Liver (tissue), 8 donors: ENCODE measurements at regions not wholly inside any gene's neighbourhood (a gene's known extent, or its start where the extent isn't known, plus 50 kb on each side); places are given as distances from the start of the nearest gene placed in this dataset.

Source experiments
- DNase-seq: peaks from one replicate; pipeline ENCODE4 v3.0.0-alpha.2; 2017; ENCODE audit warnings: low spot score
- H3K27ac ChIP-seq, 2 donors: one replicate each; pipeline ENCODE4 v1.7.0; 2013; ENCODE audit warnings: inconsistent platforms in 2 of 2, low read length in 2 of 2, control low read depth in 1 of 2, low read depth in 1 of 2, mild to moderate bottlenecking in 1 of 2
- H3K27me3 ChIP-seq, 4 donors: one replicate each; pipeline versions ENCODE4 v1.6.1 to v1.7.0; 2013; ENCODE audit warnings: low read length in 3 of 4, inconsistent platforms in 1 of 4, mild to moderate bottlenecking in 1 of 4, moderate library complexity in 1 of 4; ENCODE audit not compliant: control insufficient read depth in 4 of 4, insufficient read depth in 4 of 4
- H3K36me3 ChIP-seq, 4 donors: one replicate each; pipeline versions ENCODE4 v1.6.1 to v1.7.0; 2013; ENCODE audit warnings: low read length in 3 of 4, mild to moderate bottlenecking in 3 of 4, low read depth in 1 of 4, moderate library complexity in 1 of 4; ENCODE audit not compliant: control insufficient read depth in 4 of 4, insufficient read depth in 3 of 4
- H3K4me1 ChIP-seq, 4 donors: one replicate each; pipeline versions ENCODE4 v1.6.1 to v1.7.0; 2013; ENCODE audit warnings: low read length in 3 of 4, mild to moderate bottlenecking in 3 of 4, moderate library complexity in 1 of 4; ENCODE audit not compliant: control insufficient read depth in 4 of 4, insufficient read depth in 4 of 4
- H3K4me3 ChIP-seq, 3 donors: one replicate each; pipeline versions ENCODE4 v1.6.1 to v1.7.0; 2013; ENCODE audit warnings: low read length in 3 of 3, control low read depth in 1 of 3, low read depth in 1 of 3, mild to moderate bottlenecking in 1 of 3
- H3K9ac ChIP-seq, 2 donors: one replicate each; pipeline ENCODE4 v1.7.0; 2013; ENCODE audit warnings: low read length in 2 of 2, mild to moderate bottlenecking in 2 of 2, moderate library complexity in 2 of 2, control low read depth in 1 of 2, low read depth in 1 of 2
- H3K9me3 ChIP-seq, 4 donors: one replicate each; pipeline versions ENCODE4 v1.6.1 to v1.7.0; 2013; ENCODE audit warnings: low read length in 3 of 4; ENCODE audit not compliant: control insufficient read depth in 4 of 4
- ATF3 ChIP-seq: IDR thresholded peaks from 2 replicates; pipeline ENCODE4 v1.6.1; 2016; ENCODE audit warnings: antibody characterized with exemption
- CTCF ChIP-seq: fragments of 150-350 bp; IDR thresholded peaks from 2 replicates; pipeline ENCODE4 v1.5.1; 2017; ENCODE audit warnings: improper control_type of control experiment, low read depth, low read length; ENCODE audit not compliant: missing input control
- EGR1 ChIP-seq, 2 donors: IDR thresholded peaks; 2 replicates each; pipeline ENCODE4 v1.6.1; 2016 to 2018; ENCODE audit warnings: antibody characterized with exemption in 2 of 2, low read depth in 2 of 2
- HNF4G ChIP-seq: IDR thresholded peaks from 2 replicates; pipeline ENCODE4 v1.6.1; 2016; ENCODE audit warnings: antibody characterized with exemption
- JUND ChIP-seq, 2 donors: IDR thresholded peaks; 2 replicates each; pipeline ENCODE4 v1.6.1; 2016; ENCODE audit warnings: antibody characterized with exemption in 2 of 2
- RAD21 ChIP-seq, 2 donors: IDR thresholded peaks; 2 replicates each; pipeline ENCODE4 v1.6.1; 2016; ENCODE audit warnings: antibody characterized with exemption in 2 of 2, mild to moderate bottlenecking in 2 of 2
- RXRA ChIP-seq, 2 donors: IDR thresholded peaks; 2 replicates each; pipeline ENCODE4 v1.6.1; 2017 to 2018; ENCODE audit warnings: antibody characterized with exemption in 2 of 2, mild to moderate bottlenecking in 1 of 2
- YY1 ChIP-seq: IDR thresholded peaks from 2 replicates; pipeline ENCODE4 v1.6.1; 2016; ENCODE audit warnings: antibody characterized with exemption, mild to moderate bottlenecking
- WGBS: extraction: QIAGEN DNeasy Blood & Tissue Kit; methylation state at CpG from one replicate; pipeline ENCODE4 v1.1.7; 2013; 5-methylcytosine and 5-hydroxymethylcytosine counted together
- TF ChIP-seq, protein P1 (sequence below): IDR thresholded peaks from 2 replicates; pipeline ENCODE4 v1.6.1; 2016; ENCODE audit warnings: antibody characterized with exemption
- TF ChIP-seq, protein P2 (sequence below): IDR thresholded peaks from 2 replicates; pipeline ENCODE4 v1.6.1; 2016; ENCODE audit warnings: antibody characterized with exemption
- donor health status: healthy.
- donor health status: healthy.
- donor health status: healthy.
- donor health status: healthy.
- donor health status: healthy.

DNA sequence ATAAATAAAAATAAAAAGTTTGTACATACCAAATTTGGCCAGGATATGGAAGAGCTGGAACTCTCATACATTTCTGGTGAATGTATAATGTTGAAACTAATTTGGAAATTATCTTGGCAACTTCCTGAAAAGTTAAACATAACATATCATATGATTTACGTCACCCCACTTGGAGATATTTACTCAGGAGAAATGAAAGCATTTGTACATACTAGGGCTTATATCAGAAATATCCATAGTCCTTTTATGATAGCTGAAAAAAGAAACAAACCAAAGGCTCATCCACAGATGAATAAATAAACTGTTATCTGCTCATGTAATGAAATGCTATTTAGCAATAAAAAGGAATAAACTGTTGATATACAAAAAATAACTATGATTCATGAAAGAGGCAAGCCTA is 318.2 kb upstream of the NRXN1 start:
- H3K4me1 ChIP-seq = no peaks in the 10 kb centered on the region
- no peaks in the 10 kb centered on the region for H3K9me3 ChIP-seq
- no peaks in the 10 kb centered on the region for H3K27me3 ChIP-seq
- no peak for DNase-seq
- no peak overlapping the region for H3K27ac ChIP-seq
- no peaks in the 10 kb centered on the region for H3K36me3 ChIP-seq
- TF ChIP-seq RXRA (IDR thresholded peaks at IDR 0.05) (no peak), JUND (IDR thresholded peaks at IDR 0.05) (no peak), EGR1 (IDR thresholded peaks at IDR 0.05; ENCODE audit: low read depth in 2 of 2) (no peak), ATF3 (no peak)
- TF ChIP-seq, protein P1, sequence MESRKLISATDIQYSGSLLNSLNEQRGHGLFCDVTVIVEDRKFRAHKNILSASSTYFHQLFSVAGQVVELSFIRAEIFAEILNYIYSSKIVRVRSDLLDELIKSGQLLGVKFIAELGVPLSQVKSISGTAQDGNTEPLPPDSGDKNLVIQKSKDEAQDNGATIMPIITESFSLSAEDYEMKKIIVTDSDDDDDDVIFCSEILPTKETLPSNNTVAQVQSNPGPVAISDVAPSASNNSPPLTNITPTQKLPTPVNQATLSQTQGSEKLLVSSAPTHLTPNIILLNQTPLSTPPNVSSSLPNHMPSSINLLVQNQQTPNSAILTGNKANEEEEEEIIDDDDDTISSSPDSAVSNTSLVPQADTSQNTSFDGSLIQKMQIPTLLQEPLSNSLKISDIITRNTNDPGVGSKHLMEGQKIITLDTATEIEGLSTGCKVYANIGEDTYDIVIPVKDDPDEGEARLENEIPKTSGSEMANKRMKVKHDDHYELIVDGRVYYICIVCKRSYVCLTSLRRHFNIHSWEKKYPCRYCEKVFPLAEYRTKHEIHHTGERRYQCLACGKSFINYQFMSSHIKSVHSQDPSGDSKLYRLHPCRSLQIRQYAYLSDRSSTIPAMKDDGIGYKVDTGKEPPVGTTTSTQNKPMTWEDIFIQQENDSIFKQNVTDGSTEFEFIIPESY = no peak
- TF ChIP-seq, protein P2, sequence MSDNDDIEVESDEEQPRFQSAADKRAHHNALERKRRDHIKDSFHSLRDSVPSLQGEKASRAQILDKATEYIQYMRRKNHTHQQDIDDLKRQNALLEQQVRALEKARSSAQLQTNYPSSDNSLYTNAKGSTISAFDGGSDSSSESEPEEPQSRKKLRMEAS = no peak
- H3K4me3 ChIP-seq = no peak overlapping the region
- no peak overlapping the region for H3K9ac ChIP-seq
- WGBS = 51% methylated on average over 1 of the region's 1 CpG

GRCh38 chr2:51344886-51345285 is 313.0 kb upstream of the NRXN1 start:
- DNase-seq = no peak
- H3K9me3 ChIP-seq = no peaks in the 10 kb centered on the region
- no peak overlapping the region for H3K9ac ChIP-seq
- H3K27me3 ChIP-seq = no peaks in the 10 kb centered on the region
- 92% methylated on average over 2 of the region's 2 CpGs for WGBS
- no peak overlapping the region for H3K4me3 ChIP-seq
- no peak overlapping the region for H3K27ac ChIP-seq
- no peaks in the 10 kb centered on the region for H3K4me1 ChIP-seq
- no peaks in the 10 kb centered on the region for H3K36me3 ChIP-seq
- TF ChIP-seq RAD21 (IDR thresholded peaks at IDR 0.05) = no peak
- no peak for TF ChIP-seq RXRA (IDR thresholded peaks at IDR 0.05)
- no peak for TF ChIP-seq JUND (IDR thresholded peaks at IDR 0.05)
- no peak for TF ChIP-seq HNF4G
- TF ChIP-seq, protein P2 = no peak
- no peak for TF ChIP-seq YY1
- no peak for TF ChIP-seq CTCF
- TF ChIP-seq ATF3 = no peak
- TF ChIP-seq, protein P1 = no peak
